Activated T-helper 1 cell treated with anti-CD3 and anti-CD28 coated beads, Interleukin-12 subunit alpha, Interleukin-12 subunit beta, Interleukin-2, Interleukin-4 antibody, amounts not matched to agents 30 ng/mL and 10 ng/mL and 1 ng/mL, durations not matched to agents 14 hours and 24 hours and 36 hours (primary cell): ENCODE measurements at regions not wholly inside any gene's neighbourhood (a gene's known extent, or its start where the extent isn't known, plus 50 kb on each side); places are given as distances from the start of the nearest gene placed in this dataset.

Experiments used
- DNase-seq: peaks from one replicate; pipeline ENCODE4 v3.0.0; 2021; ENCODE audit warnings: low spot score
- H3K27ac Mint-ChIP-seq: one replicate; pipeline ENCODE4 v1.8.0; 2021; ENCODE audit warnings: mild to moderate bottlenecking, mixed read lengths
- H3K27me3 Mint-ChIP-seq: one replicate; pipeline ENCODE4 v1.8.0; 2022; ENCODE audit warnings: mild to moderate bottlenecking, moderate library complexity, mixed read lengths; ENCODE audit not compliant: insufficient read depth
- H3K36me3 Mint-ChIP-seq: one replicate; pipeline ENCODE4 v1.8.0; 2021; ENCODE audit warnings: low read depth, mixed read lengths
- H3K4me1 Mint-ChIP-seq: one replicate; pipeline ENCODE4 v1.8.0; 2021; ENCODE audit warnings: low read depth, mixed read lengths
- H3K4me3 Mint-ChIP-seq: one replicate; pipeline ENCODE4 v1.8.0; 2021; ENCODE audit warnings: mild to moderate bottlenecking, moderate library complexity, mixed read lengths
- H3K9me3 Mint-ChIP-seq: one replicate; pipeline ENCODE4 v1.8.0; 2021; ENCODE audit warnings: mixed read lengths
- intact Hi-C: fragments of 100-400 bp; cut with micrococcal nuclease; formaldehyde crosslinking; loops from one replicate; pipeline ENCODE4 v1.15.1; 2024

DNA sequence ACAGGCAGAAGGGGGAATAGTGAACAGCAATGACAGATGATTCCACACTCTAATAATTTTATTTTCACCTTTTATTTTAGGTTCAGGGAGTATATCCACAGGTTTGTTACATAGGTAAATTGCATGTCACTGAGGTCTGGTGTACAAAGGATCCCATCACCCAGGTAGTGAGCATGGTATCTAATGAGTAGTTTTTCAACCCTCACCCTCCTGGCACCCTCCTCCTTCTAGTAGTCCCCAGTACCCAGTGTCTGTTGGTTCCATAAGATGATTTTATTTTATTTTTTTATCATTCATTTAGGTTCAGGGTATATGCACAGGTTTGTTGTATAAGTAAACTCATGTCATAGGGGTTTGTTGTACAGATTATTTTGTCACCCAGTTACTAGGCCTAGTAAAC lies 58.6 kb upstream of the UGT8 start:
- H3K4me1 Mint-ChIP-seq, result no peaks in the 10 kb centered on the region
- H3K9me3 Mint-ChIP-seq, result no peaks in the 10 kb centered on the region
- H3K27ac Mint-ChIP-seq, result no peak overlapping the region
- intact Hi-C loops, result no loop called here
- DNase-seq, result no peak
- H3K36me3 Mint-ChIP-seq, result no peaks in the 10 kb centered on the region
- no peaks in the 10 kb centered on the region for H3K27me3 Mint-ChIP-seq
- no peak overlapping the region for H3K4me3 Mint-ChIP-seq

- no peaks in the 10 kb centered on the region for H3K27me3 Mint-ChIP-seq
- no peak overlapping the region for H3K4me3 Mint-ChIP-seq
- no peak overlapping the region for H3K27ac Mint-ChIP-seq
- H3K36me3 Mint-ChIP-seq, result no peaks in the 10 kb centered on the region
- intact Hi-C loops, result no loop called here
- no peaks in the 10 kb centered on the region for H3K4me1 Mint-ChIP-seq
- DNase-seq, result no peak
- no peaks in the 10 kb centered on the region for H3K9me3 Mint-ChIP-seq
Observed at GRCh38 chr4:114547340-114548134, 51.1 kb upstream of the UGT8 start.
